ENCODE measurements at regions not wholly inside any gene's neighbourhood (a gene's known extent, or its start where the extent isn't known, plus 50 kb on each side); places are given as distances from the start of the nearest gene placed in this dataset.
A peak's percentile ranks its signal among the peaks of the same experiment; 100 is the strongest.
"Not testable (repeated sequence)": the region's sequence is repeated elsewhere in the genome, so short reads cannot be mapped to it uniquely, and the experiment has no call there.

DNA sequence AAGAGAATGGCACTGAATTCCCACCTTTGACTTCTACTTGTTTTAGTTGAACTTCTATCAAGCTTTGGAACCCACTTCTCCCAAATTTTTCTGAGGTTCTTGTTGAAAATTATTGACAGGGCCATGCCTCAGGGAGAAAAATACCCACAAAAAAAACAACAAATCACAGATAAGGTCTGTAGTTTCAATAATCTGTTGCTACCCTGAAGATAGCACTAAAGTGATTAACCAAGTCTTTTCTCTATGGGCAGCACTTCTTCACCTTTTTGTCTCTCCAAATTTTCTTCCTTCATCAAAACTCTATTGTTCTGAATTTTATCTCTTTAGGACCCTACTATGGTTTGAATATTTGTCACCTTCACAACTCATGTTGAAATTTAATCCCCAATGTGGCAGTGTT lies 154.3 kb upstream of the FGF10 start:
- DNase-seq (ENCODE audit: low read depth in 2 of 2), result no peak

DNA sequence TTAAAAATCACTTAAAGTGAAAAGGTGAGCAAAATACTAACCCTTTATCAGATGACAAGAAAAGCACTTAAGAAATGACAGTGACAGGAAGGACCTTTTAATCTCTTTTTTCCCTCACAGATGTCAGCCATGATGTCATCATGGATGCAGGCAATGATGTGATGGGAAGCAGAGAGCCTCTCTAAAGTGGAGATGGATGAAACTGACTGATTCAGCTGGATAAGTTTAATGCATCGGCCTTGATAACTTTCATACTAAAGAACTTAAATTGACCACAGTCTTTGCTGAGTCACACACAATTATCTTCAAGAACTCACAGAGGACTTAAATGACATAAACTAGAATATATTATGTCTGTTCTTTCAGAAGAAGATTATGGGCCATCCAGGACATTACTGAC lies 153.2 kb upstream of the FGF10 start:
- no peak for DNase-seq (ENCODE audit: low read depth in 2 of 2)

DNA sequence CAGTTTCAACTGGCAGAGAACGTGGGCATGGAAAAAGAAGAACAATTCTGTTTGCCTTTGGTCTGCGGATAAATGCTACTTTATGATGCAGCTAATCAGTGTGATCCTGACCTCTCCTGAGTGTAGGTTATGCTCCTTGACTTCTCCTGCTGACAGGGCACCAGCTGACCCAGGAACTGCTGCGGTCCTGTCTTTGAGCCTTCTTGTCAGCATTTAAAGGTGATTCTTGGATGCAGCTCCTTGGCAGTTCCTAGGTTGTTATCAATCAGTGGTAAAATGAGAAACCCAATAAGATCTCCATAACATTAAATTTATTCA lies 150.3 kb upstream of the FGF10 start:
- DNase-seq (ENCODE audit: low read depth in 2 of 2), result no peak

DNA sequence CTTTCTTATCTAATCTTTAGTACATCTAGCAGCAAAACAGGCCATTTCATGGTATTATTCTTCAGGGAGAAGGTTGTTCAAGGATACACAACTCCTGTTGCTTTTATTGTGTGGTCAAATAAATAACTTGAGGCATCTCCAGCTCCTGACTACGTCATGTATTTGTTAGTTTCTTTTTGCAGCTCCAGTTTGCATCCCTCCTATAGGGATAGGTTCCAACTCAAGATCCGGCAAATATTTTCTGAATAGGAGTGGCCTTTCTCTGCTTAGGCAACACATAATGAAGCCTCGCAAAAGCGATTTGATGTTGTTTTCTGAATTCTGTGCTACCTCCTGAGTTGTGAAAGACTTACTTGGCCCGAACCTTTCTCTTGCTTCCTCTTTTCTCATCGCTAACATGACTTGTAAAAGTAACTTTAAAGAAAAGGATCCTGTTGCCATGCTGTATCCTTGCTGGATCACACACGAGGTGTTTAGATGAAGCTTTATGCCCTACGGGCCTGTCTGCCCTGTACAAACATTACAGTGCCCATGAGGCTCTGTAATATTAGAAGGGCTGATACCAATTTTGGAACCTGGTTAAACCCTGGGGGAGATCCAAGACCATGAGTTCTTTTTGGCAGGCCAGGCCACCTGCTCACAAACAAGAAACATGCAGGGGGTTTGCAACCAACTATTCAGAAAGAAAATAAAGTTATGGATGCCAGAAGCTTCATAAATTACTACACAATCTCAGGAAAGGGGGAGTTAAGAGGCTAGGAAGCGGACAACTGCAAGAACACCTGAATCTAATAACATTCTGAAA lies 149.8 kb upstream of the FGF10 start:
- no peak for DNase-seq (ENCODE audit: low read depth in 2 of 2)

DNA sequence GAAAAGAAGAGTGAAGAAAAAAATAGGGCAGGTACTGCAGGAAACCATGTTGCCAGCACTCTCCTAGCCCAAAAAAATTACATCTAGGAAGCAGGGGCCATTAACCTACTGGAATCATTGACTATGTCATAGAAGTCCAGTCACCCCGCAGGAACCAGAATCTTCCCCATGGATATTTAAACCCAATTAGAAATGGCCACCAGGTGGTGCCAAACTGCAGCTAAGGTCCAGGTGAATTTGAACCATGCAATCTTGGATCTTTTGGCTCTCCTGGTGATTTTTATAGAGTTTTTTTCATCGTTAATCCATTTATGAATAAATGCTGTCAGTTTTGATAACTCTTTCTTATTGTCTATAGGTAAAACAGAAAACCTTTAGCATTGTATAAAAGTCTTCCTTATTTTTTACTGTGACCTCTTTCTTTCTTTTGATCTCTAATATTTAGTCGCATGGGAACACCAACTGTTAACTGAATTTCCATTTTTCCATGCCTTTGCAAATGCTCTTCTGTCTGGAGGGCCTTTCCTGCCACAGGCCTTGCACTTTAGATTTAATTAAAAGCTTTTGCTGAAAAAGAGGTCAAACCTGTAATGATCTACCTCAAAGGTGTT lies 147.5 kb upstream of the FGF10 start:
- DNase-seq (ENCODE audit: low read depth in 2 of 2), result peak in 1 of 2 donors; percentile 4

DNA sequence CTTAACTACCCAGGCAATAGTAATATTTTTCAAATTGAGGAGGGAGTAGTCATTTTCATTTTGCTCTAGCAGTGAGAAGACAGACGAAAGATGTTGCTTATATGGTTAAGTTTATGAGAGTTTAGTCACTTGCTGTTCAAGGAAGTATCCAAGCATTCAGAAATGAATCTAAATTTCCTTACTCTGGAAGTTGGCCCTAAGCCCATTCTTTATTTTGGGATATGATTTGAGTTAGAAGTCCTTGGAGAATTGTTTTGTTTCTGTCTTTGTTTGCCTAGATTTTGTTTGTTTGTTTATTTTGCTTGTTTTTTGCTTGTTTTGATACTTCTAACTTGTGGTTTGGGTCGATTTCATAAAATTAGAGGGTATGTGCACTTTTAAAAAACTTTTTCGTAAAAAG lies 146.4 kb upstream of the FGF10 start:
- DNase-seq (ENCODE audit: low read depth in 2 of 2), result no peak

DNA sequence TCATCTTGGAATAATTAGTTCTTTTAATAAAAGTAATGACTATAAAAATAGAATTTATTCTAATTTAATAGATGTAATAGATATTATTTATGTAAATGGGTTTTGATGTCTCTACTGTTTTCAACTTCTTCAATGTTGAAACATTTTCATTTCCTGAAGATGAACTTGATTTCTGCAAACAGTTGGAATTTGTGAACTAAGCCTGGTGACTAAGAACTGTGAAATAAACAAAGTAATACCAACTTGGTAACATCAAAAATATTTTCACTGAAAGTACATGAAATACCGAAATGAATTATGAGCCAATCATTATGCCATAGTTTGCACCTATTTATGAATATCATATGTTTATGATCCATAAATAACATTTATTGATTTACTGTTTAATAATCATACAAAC lies 143.8 kb upstream of the FGF10 start:
- DNase-seq (ENCODE audit: low read depth in 2 of 2), result no peak

DNA sequence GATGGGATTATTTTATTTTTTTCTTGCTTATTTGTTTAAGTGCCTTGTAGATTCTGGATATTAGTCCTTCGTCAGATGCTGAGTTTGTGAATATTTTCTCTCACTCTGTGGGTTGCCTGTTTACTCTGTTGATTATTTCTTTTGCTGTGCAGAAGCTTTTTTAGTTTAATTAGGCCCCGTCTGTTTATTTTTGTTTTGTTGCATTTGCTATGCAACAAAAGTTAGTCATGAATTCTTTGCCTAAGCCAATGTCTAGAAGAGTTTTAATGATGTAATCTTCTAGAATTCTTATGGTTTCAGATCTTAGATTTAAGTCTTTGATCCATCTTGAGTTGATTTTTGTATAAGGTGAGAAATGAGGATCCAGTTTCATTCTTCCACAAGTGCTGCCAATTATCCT lies 142.5 kb upstream of the FGF10 start:
- not testable (repeated sequence) for DNase-seq (ENCODE audit: low read depth in 2 of 2)

DNA sequence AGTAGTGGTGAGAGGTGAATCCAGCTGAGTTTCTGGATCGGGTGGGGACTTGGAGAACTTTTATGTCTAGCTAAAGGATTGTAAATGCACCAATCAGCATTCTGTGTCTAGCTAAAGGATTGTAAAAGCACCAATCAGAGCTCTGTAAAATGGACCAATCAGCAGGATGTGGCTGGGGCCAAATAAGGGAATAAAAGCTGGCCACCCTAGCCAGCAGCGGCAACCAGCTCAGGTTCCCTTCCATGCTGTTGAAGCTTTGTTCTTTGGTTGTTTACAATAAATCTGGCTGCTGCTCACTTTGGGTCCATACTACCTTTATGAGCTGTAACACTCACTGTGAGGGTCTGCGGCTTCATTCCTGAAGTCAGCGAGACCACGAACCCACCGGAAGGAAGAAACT lies 141.6 kb upstream of the FGF10 start:
- DNase-seq (ENCODE audit: low read depth in 2 of 2), result not testable (repeated sequence)

DNA sequence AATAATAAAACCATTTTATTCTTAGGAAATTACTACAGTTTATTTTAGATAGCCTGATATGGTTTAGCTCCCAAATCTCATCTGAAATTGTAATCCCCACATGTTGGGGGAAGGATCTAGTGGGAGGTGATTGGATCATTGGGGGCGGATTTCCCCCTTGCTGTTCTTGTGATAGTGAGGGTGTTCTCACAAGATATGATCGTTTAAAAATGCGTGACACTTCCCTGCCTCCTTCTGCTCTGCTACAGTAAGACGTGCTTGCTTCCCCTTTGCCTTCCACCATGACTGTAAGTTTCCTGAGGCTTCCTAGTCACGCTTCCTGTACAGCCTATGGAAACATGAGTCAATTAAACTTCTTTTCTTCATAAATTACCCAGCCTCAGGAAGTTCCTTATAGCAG lies 122.4 kb upstream of the FGF10 start:
- DNase-seq (ENCODE audit: low read depth in 2 of 2), result no peak

DNA sequence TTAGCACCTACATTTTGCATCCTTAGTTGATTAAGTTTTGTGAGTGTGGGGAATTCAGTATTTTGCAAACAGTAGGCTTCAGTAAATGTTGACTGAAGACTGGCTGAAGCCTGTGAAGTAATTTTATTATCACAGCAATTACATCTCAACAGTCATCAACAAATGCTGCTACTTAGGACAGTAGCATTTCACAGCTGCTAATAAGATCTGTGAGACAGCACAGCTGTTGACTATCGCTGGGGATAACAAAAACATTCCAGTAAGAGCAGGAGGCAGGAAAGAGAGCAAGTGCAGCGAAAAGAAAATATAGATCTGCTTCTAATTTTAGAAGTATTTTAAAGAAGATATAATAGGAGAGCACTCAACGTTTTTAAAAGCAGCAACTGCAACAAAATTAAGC lies 117.3 kb upstream of the FGF10 start:
- DNase-seq (ENCODE audit: low read depth in 2 of 2), result no peak

DNA sequence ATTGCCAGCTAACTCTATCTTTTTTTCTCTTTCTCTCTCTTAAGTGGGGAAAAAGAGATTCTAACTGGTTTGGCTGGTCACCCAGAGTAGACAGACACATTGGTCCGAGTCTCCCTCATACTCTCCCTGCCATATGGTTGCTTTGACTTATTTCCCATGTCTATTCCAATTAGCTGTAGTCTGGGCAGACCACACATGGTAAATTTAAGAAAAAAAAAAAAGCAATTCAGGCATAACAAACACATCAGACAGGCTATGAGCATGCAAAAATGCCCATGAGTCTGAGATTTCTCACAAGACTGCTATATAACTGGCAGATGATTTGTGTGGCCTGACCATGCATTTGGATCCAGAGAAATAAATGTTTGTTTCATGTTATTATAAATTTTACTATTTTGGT lies 110.2 kb upstream of the FGF10 start:
- no peak for DNase-seq (ENCODE audit: low read depth in 2 of 2)

DNA sequence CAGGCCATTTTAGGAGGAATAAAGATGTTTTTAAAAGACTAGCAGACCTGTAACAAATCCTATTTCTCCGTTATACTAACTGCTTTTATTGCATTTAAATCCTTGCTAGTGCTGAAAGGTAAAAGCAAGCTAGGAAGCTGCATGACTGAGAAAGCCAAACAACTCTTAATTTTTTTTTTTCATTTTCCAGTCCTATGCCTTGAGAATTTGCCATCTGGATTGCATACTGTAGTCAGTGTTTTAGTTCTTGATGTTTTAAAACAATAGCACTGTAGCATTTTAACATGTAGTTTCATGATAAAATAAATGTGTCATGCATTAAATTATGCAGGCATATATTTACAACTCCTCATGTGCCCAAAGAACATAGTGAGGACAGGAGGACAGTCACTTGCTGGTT lies 108.4 kb upstream of the FGF10 start:
- no peak for DNase-seq (ENCODE audit: low read depth in 2 of 2)

DNA sequence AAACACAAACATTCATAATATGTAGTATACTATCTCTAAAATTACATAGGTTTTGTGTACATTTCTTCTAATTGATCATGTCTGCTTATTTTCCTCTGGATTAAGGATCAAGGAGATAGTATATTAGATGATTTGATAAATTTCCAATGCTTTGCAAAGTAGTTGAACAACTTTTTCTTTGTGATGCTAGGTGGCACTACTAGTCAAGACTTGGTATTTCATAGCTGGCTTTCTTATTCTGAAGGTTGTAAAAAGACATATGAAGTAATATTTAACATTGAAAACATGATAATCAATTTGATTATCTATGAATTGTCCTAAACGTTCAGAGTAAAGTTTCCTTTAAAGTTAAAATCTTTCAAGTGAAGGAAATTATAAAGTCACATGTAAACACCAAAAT lies 106.1 kb upstream of the FGF10 start:
- DNase-seq (ENCODE audit: low read depth in 2 of 2), result no peak

DNA sequence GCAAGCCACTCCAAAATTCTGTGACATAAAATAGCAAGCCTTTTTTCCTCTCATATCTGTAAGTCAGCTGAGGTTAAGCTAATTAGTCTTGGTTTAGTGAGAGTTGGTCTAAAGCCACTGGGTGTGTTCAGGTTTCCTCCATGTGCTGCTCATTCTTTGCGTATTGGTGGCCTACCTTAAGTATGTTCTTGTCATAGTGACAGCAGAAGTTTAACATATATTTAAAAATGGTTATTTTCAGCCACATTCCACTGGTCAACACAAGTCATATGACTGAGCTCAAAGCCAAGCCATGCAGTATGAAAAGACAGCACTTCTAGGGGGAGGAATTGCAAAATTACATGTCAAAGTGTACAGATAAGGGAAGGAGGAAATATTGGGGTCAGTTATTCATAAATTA lies 100.5 kb upstream of the FGF10 start:
- no peak for DNase-seq (ENCODE audit: low read depth in 2 of 2)

DNA sequence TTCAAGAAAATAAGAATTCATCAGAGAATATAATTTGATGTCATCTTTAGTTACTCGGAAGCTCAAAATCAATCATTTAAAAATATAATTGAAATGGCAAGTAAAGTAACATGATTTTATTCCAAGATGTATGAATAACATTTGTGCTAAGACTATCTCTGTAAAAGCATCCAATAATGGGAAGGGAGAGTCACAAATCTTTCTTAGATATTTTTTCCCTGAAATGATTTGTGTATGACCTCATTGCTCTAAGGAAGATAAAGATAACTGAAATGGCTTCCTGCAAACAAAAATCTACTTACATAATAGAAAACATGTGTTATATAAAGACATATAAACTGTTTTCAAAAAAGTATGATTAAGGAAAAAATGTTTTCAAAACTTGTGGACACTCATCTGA lies 97.4 kb upstream of the FGF10 start:
- no peak for DNase-seq (ENCODE audit: low read depth in 2 of 2)

DNA sequence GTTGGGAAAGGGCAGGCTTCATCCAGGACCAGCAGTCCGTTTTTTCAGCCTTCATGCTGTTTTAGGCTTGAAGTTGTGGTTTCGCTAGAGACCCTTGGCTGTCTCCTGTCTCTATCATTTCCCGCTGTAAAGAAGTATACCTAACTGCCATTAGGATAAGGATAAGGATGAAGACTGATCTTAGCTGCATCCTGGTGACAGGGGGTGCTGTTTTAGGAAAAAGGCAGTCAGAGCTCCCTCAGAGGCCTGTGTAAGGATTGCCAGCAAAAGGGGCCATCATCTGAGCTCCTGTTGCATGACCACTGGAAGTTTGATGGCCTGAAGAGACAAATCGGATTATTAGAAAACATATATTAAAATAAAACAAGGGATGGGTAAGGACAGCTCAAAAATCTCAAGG lies 64.8 kb upstream of the FGF10 start:
- DNase-seq (ENCODE audit: low read depth in 2 of 2), result no peak

DNA sequence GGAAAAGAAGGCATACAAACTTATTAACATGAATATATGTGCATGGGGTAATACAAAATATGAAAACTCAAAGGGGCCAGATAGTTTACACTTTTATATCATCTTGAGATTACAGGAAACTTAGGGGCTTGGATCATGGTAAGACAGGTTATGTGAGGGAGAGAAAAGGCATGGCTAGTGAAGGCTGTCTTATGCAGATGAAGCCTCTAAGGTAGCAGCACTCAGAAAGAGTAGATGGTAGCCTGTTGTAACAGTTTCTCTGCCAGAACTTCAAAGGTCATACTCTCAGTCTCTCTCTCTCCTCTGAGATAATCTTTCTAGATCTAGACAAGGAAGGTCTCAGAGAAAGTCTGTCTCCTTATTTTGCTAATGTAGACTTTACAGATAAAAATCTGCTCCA lies 57.2 kb upstream of the FGF10 start:
- no peak for DNase-seq (ENCODE audit: low read depth in 2 of 2)

DNA sequence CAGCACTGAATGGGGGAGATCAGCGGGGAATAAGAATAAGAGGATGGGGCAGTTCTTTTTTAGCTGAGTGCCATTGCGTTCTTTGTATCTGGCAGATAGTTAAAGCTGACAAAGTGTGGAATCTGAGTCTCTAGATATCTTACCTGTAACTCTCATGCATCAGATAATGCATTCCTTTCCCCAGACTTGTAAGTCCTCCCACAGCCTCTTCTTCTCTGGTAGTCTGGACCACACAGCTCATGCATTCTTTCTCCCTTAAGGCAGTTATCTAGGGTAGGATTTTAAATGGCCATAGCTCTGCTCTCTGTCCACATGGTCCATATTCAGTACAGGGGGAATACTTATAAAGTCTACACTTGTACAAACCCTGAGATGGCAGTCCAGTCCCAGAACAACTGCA lies 54.0 kb upstream of the FGF10 start:
- no peak for DNase-seq (ENCODE audit: low read depth in 2 of 2)

DNA sequence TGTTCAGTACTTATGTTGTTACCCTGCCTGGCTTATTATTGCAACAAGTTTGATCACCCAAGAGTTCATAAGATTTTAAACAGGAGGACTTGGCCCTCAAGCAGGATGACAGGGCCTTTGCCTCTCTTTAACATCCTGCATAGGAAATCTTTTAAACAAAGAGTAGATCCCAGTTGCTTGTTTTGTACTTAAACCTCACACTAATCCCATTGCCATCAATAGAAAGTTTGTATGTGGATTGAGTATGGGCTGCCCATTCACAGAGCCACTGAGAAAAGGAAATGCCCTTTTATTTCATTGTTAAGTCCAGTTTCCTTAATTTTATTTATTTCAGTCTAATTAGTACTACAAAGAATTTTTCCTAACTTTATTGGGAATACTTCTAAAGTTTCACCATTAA lies 52.2 kb upstream of the FGF10 start:
- DNase-seq (ENCODE audit: low read depth in 2 of 2), result no peak

DNA sequence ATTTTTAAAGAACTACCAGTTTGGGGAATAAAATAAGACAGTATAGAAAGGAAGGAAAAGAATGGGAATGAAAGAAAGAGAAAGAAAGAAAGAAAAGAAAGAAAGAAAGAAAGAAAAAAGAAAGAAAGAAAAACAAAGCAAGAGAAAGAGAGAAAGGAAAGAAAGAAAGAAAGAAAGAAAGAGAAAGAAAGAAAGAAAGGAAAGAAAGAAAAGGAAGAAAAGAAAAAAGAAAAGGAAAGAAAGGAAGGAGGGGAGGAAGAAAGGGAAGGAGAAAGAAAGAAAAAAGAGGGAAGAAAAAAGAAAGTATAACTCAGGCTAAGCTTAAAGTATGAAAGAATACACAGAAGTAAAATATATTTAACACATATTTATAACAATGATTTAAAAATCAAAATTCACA lies 51.0 kb upstream of the FGF10 start:
- no peak for DNase-seq (ENCODE audit: low read depth in 2 of 2)

Measured in stimulated activated CD4-positive, alpha-beta T cell treated with anti-CD3 and anti-CD28 coated beads, Interleukin-4, amount 100 ng/mL, for 48 hours (primary cell).